Trophoblast cell (in vitro differentiated cells and primary cell): ENCODE measurements at regions not wholly inside any gene's neighbourhood (a gene's known extent, or its start where the extent isn't known, plus 50 kb on each side); places are given as distances from the start of the nearest gene placed in this dataset.

Source experiments
- DNase-seq, 2 donors: peaks; one replicate each; pipeline ENCODE4 v3.0.0-alpha.2; 2016
- H2AFZ ChIP-seq: 2 replicates; pipeline ENCODE4 v1.6.1; 2013; ENCODE audit warnings: low read length, moderate library complexity, mild to moderate bottlenecking; ENCODE audit not compliant: insufficient read depth, poor library complexity
- H2AK5ac ChIP-seq: 2 replicates; pipeline ENCODE4 v1.6.1; 2013; ENCODE audit warnings: mild to moderate bottlenecking, low read length
- H2BK120ac ChIP-seq: 2 replicates; pipeline ENCODE4 v1.6.1; 2013; ENCODE audit warnings: low read length, mild to moderate bottlenecking, moderate library complexity; ENCODE audit not compliant: insufficient read depth, poor library complexity
- H2BK12ac ChIP-seq: 2 replicates; pipeline ENCODE4 v1.6.1; 2013; ENCODE audit warnings: mild to moderate bottlenecking, low read length, moderate library complexity
- H2BK5ac ChIP-seq: 2 replicates; pipeline ENCODE4 v1.6.1; 2013; ENCODE audit warnings: low read length, low read depth, moderate library complexity, mild to moderate bottlenecking; ENCODE audit not compliant: poor library complexity
- H3K14ac ChIP-seq: 2 replicates; pipeline ENCODE4 v1.6.1; 2013; ENCODE audit warnings: mild to moderate bottlenecking, low read length
- H3K18ac ChIP-seq: 2 replicates; pipeline ENCODE4 v1.6.1; 2013; ENCODE audit warnings: mild to moderate bottlenecking, low read length
- H3K23ac ChIP-seq: 2 replicates; pipeline ENCODE4 v1.6.1; 2013; ENCODE audit warnings: low read length
- H3K27ac ChIP-seq: 2 replicates; pipeline ENCODE4 v1.5.1; 2013; ENCODE audit warnings: low read depth, mild to moderate bottlenecking, inconsistent platforms, low read length, moderate library complexity
- H3K27me3 ChIP-seq: 2 replicates; pipeline ENCODE4 v1.6.1; 2013; ENCODE audit warnings: inconsistent platforms, mild to moderate bottlenecking, low read length, moderate library complexity; ENCODE audit not compliant: insufficient read depth
- H3K36me3 ChIP-seq, 2 experiments: 1 replicate in 1 of 2; 2 replicates in 1 of 2; pipeline ENCODE4 v1.6.1; 2013; ENCODE audit warnings: low read length in 2 of 2, mild to moderate bottlenecking in 2 of 2, moderate library complexity in 1 of 2; ENCODE audit not compliant: insufficient read depth in 2 of 2, control insufficient read depth in 1 of 2
- H3K4ac ChIP-seq: 2 replicates; pipeline ENCODE4 v1.6.1; 2013; ENCODE audit warnings: low read depth, mild to moderate bottlenecking, low read length, moderate library complexity
- H3K4me1 ChIP-seq, 2 experiments: 1 replicate in 1 of 2; 2 replicates in 1 of 2; pipeline ENCODE4 v1.6.1; 2013; ENCODE audit warnings: low read length in 2 of 2, mild to moderate bottlenecking in 2 of 2, moderate library complexity in 1 of 2; ENCODE audit not compliant: insufficient read depth in 2 of 2, control insufficient read depth in 1 of 2
- H3K4me2 ChIP-seq: 2 replicates; pipeline ENCODE4 v1.6.1; 2013; ENCODE audit warnings: inconsistent platforms, mild to moderate bottlenecking, low read length, moderate library complexity
- H3K4me3 ChIP-seq: 2 replicates; pipeline ENCODE4 v1.5.1; 2013; ENCODE audit warnings: mild to moderate bottlenecking, low read depth, low read length, inconsistent platforms
- H3K79me1 ChIP-seq: one replicate; pipeline ENCODE4 v1.6.1; 2013; ENCODE audit warnings: low read length
- H3K79me2 ChIP-seq: 2 replicates; pipeline ENCODE4 v1.6.1; 2013; ENCODE audit warnings: low read length, mild to moderate bottlenecking; ENCODE audit not compliant: control insufficient read depth, insufficient read depth, poor library complexity
- H3K9ac ChIP-seq: 2 replicates; pipeline ENCODE4 v1.6.1; 2013; ENCODE audit warnings: mild to moderate bottlenecking, low read length
- H3K9me3 ChIP-seq: 2 replicates; pipeline ENCODE4 v1.6.1; 2013; ENCODE audit warnings: low read depth, mild to moderate bottlenecking, control low read depth, inconsistent platforms, low read length; ENCODE audit not compliant: insufficient read depth
- H4K12ac ChIP-seq: 2 replicates; pipeline ENCODE4 v1.6.1; 2013; ENCODE audit warnings: low read depth, mild to moderate bottlenecking, low read length, moderate library complexity
- H4K8ac ChIP-seq: 2 replicates; pipeline ENCODE4 v1.6.1; 2013; ENCODE audit warnings: low read depth, mild to moderate bottlenecking, low read length, moderate library complexity
- H4K91ac ChIP-seq: one replicate; pipeline ENCODE4 v1.6.1; 2013; ENCODE audit warnings: low read depth, mild to moderate bottlenecking, low read length, moderate library complexity
- WGBS: extraction: QIAGEN DNeasy Blood & Tissue Kit; methylation state at CpG from one replicate; pipeline ENCODE4 v1.1.7; 2013; ENCODE audit warnings: missing lambda C conversion rate; ENCODE audit not compliant: insufficient read length, insufficient coverage; ENCODE audit errors: extremely low coverage; 5-methylcytosine and 5-hydroxymethylcytosine counted together

GRCh38 chr4:111573386-111573785, 571.9 kb upstream of the FAM241A start:
- H3K4me2 ChIP-seq: no peak overlapping the region
- H3K79me2 ChIP-seq: no peaks in the 10 kb centered on the region
- H3K14ac ChIP-seq: no peak overlapping the region
- H3K23ac ChIP-seq: no peak overlapping the region
- H3K9ac ChIP-seq: no peak overlapping the region
- H3K4ac ChIP-seq: no peak overlapping the region
- H2BK120ac ChIP-seq: no peak overlapping the region
- no peaks in the 10 kb centered on the region for H3K4me1 ChIP-seq
- H3K27me3 ChIP-seq: no peaks in the 10 kb centered on the region
- no peak overlapping the region for H3K18ac ChIP-seq
- H2AK5ac ChIP-seq: no peak overlapping the region
- no peaks in the 10 kb centered on the region for H3K9me3 ChIP-seq
- H4K8ac ChIP-seq: no peak overlapping the region
- H4K12ac ChIP-seq: no peak overlapping the region
- WGBS: no CpG with 5 or more reads among the region's 2 CpGs
- H3K27ac ChIP-seq: no peak overlapping the region
- no peak overlapping the region for H3K4me3 ChIP-seq
- DNase-seq: no peak
- no peaks in the 10 kb centered on the region for H3K79me1 ChIP-seq
- H4K91ac ChIP-seq: no peak overlapping the region
- no peak overlapping the region for H2BK5ac ChIP-seq
- H3K36me3 ChIP-seq: no peaks in the 10 kb centered on the region
- no peak overlapping the region for H2AFZ ChIP-seq
- no peak overlapping the region for H2BK12ac ChIP-seq

- no peaks in the 10 kb centered on the region for H3K36me3 ChIP-seq
- H2AFZ ChIP-seq: no peak overlapping the region
- H3K18ac ChIP-seq: no peak overlapping the region
- no peak overlapping the region for H4K91ac ChIP-seq
- H2BK5ac ChIP-seq: no peak overlapping the region
- H3K14ac ChIP-seq: no peak overlapping the region
- H3K23ac ChIP-seq: no peak overlapping the region
- no peaks in the 10 kb centered on the region for H3K4me1 ChIP-seq
- H4K12ac ChIP-seq: no peak overlapping the region
- H2BK120ac ChIP-seq: no peak overlapping the region
- no peak overlapping the region for H2BK12ac ChIP-seq
- no peak overlapping the region for H3K9ac ChIP-seq
- no peak overlapping the region for H2AK5ac ChIP-seq
- no peak overlapping the region for H3K4ac ChIP-seq
- no peaks in the 10 kb centered on the region for H3K79me1 ChIP-seq
- H3K27ac ChIP-seq: no peak overlapping the region
- H3K79me2 ChIP-seq: no peaks in the 10 kb centered on the region
- DNase-seq: no peak
- peaks cover 7% of the 10 kb centered on the region for H3K9me3 ChIP-seq
- no peaks in the 10 kb centered on the region for H3K27me3 ChIP-seq
- H4K8ac ChIP-seq: no peak overlapping the region
- H3K4me3 ChIP-seq: no peak overlapping the region
- H3K4me2 ChIP-seq: no peak overlapping the region
Observed at GRCh38 chr4:111579767-111580166, 565.5 kb upstream of the FAM241A start.

GRCh38 chr4:111595456-111595855, 549.8 kb upstream of the FAM241A start:
- Histone ChIP-seq H3K79me2 (no peaks in the 10 kb centered on the region), H2BK12ac (no peak overlapping the region), H4K8ac (no peak overlapping the region), H2BK5ac (no peak overlapping the region), H2BK120ac (no peak overlapping the region), H4K91ac (no peak overlapping the region), H3K4me3 (no peak overlapping the region), H3K27me3 (no peaks in the 10 kb centered on the region), H3K9ac (no peak overlapping the region), H3K18ac (no peak overlapping the region), H3K14ac (no peak overlapping the region), H3K4me1 (no peaks in the 10 kb centered on the region), H3K23ac (no peak overlapping the region), H3K79me1 (no peaks in the 10 kb centered on the region), H2AK5ac (no peak overlapping the region), H3K27ac (no peak overlapping the region), H3K4ac (no peak overlapping the region), H2AFZ (no peak overlapping the region), H3K4me2 (no peak overlapping the region), H3K36me3 (no peaks in the 10 kb centered on the region), H3K9me3 (no peaks in the 10 kb centered on the region), H4K12ac (no peak overlapping the region)
- 100% methylated on average over 1 of the region's 3 CpGs for WGBS
- DNase-seq: no peak

GRCh38 chr4:111596491-111596890, 548.8 kb upstream of the FAM241A start:
- no peaks in the 10 kb centered on the region for H3K4me1 ChIP-seq
- DNase-seq: no peak
- no peak overlapping the region for H3K27ac ChIP-seq
- no peaks in the 10 kb centered on the region for H3K36me3 ChIP-seq
- H4K12ac ChIP-seq: no peak overlapping the region
- H3K9me3 ChIP-seq: no peaks in the 10 kb centered on the region
- no peak overlapping the region for H3K4me3 ChIP-seq
- H3K23ac ChIP-seq: no peak overlapping the region
- no peaks in the 10 kb centered on the region for H3K79me2 ChIP-seq
- WGBS: no CpG with 5 or more reads among the region's 4 CpGs
- H3K4ac ChIP-seq: no peak overlapping the region
- H3K4me2 ChIP-seq: no peak overlapping the region
- no peak overlapping the region for H3K9ac ChIP-seq
- H2BK120ac ChIP-seq: no peak overlapping the region
- H2BK5ac ChIP-seq: no peak overlapping the region
- H4K8ac ChIP-seq: no peak overlapping the region
- H3K14ac ChIP-seq: no peak overlapping the region
- H2AFZ ChIP-seq: no peak overlapping the region
- no peak overlapping the region for H2BK12ac ChIP-seq
- no peak overlapping the region for H2AK5ac ChIP-seq
- no peak overlapping the region for H4K91ac ChIP-seq
- no peaks in the 10 kb centered on the region for H3K27me3 ChIP-seq
- H3K79me1 ChIP-seq: no peaks in the 10 kb centered on the region
- no peak overlapping the region for H3K18ac ChIP-seq
